ENCODE measurements at regions not wholly inside any gene's neighbourhood (a gene's known extent, or its start where the extent isn't known, plus 50 kb on each side); places are given as distances from the start of the nearest gene placed in this dataset.

GRCh38 chr5:98403131-98403530 is 370.3 kb upstream of the RGMB start:
- no peak for DNase-seq

GRCh38 chr5:98414938-98415337 is 358.5 kb upstream of the RGMB start:
- DNase-seq, result no peak

- DNase-seq, result peak; percentile 33 to 61
Observed at GRCh38 chr5:98415663-98416062, 357.8 kb upstream of the RGMB start.

GRCh38 chr5:98416541-98416940 is 356.9 kb upstream of the RGMB start:
- no peak for DNase-seq

GRCh38 chr5:98419825-98420224 is 353.6 kb upstream of the RGMB start:
- DNase-seq, result no peak

- DNase-seq, result no peak
Observed at GRCh38 chr5:98424681-98425450, 348.6 kb upstream of the RGMB start.

GRCh38 chr5:98425640-98426039 is 347.8 kb upstream of the RGMB start:
- DNase-seq, result no peak

GRCh38 chr5:98428806-98429205 is 344.7 kb upstream of the RGMB start:
- no peak for DNase-seq

- DNase-seq, result no peak
Observed at GRCh38 chr5:98432378-98432777, 341.1 kb upstream of the RGMB start.

GRCh38 chr5:98433022-98433421 is 340.4 kb upstream of the RGMB start:
- DNase-seq, result no peak

GRCh38 chr5:98433673-98434072 is 339.8 kb upstream of the RGMB start:
- no peak for DNase-seq

- DNase-seq, result peak; percentile 12 to 47
Observed at GRCh38 chr5:98436667-98437066, 336.8 kb upstream of the RGMB start.

GRCh38 chr5:98442448-98442847 is 331.0 kb upstream of the RGMB start:
- no peak for DNase-seq

- no peak for DNase-seq
Observed at GRCh38 chr5:98443881-98444280, 329.6 kb upstream of the RGMB start.

- no peak for DNase-seq
Observed at GRCh38 chr5:98453296-98453695, 320.2 kb upstream of the RGMB start.

GRCh38 chr5:98454407-98454806 is 319.1 kb upstream of the RGMB start:
- no peak for DNase-seq

- no peak for DNase-seq
Observed at GRCh38 chr5:98454904-98455303, 318.6 kb upstream of the RGMB start.

GRCh38 chr5:98455665-98456064 is 317.8 kb upstream of the RGMB start:
- no peak for DNase-seq

- no peak for DNase-seq
Observed at GRCh38 chr5:98458004-98458403, 315.5 kb upstream of the RGMB start.

- no peak for DNase-seq
Observed at GRCh38 chr5:98458726-98459125, 314.7 kb upstream of the RGMB start.

GRCh38 chr5:98460536-98460935 is 312.9 kb upstream of the RGMB start:
- DNase-seq, result no peak

GRCh38 chr5:98461485-98461884 is 312.0 kb upstream of the RGMB start:
- no peak for DNase-seq

- DNase-seq, result no peak
Observed at GRCh38 chr5:98463222-98463621, 310.2 kb upstream of the RGMB start.

- DNase-seq, result no peak
Observed at GRCh38 chr5:98463676-98464075, 309.8 kb upstream of the RGMB start.

GRCh38 chr5:98464737-98465330 is 308.6 kb upstream of the RGMB start:
- DNase-seq, result no peak
